AG09319 (cell line): ENCODE measurements at regions not wholly inside any gene's neighbourhood (a gene's known extent, or its start where the extent isn't known, plus 50 kb on each side); places are given as distances from the start of the nearest gene placed in this dataset.

Experiments used
- DNase-seq: peaks from one replicate; pipeline ENCODE4 v3.0.0-alpha.2; 2010; ENCODE audit warnings: low read depth; ENCODE audit errors: extremely low read depth
- CTCF ChIP-seq: IDR thresholded peaks from 2 replicates; pipeline ENCODE4 v1.5.1; 2011; ENCODE audit warnings: low read depth, mild to moderate bottlenecking, inconsistent platforms, low read length, moderate library complexity

GRCh38 chr6:85389151-85389797 is 60.6 kb upstream of the NT5E start:
- DNase-seq: no peak
- TF ChIP-seq CTCF: no peak

- no peak for DNase-seq
- TF ChIP-seq CTCF: no peak
Measured at GRCh38 chr6:85388531-85388930, 61.4 kb upstream of the NT5E start.

GRCh38 chr6:85385636-85386315 is 64.1 kb upstream of the NT5E start:
- no peak for TF ChIP-seq CTCF
- DNase-seq: no peak

GRCh38 chr6:85383042-85383441 is 66.8 kb upstream of the NT5E start:
- DNase-seq: no peak
- no peak for TF ChIP-seq CTCF

GRCh38 chr6:85382541-85382940 is 67.3 kb upstream of the NT5E start:
- no peak for TF ChIP-seq CTCF
- no peak for DNase-seq

GRCh38 chr6:85372915-85373270 is 77.0 kb upstream of the NT5E start:
- no peak for TF ChIP-seq CTCF
- no peak for DNase-seq

- DNase-seq: no peak
Measured at GRCh38 chr6:85372188-85372914, 77.5 kb upstream of the NT5E start.

More at GRCh38 chr6:85372188-85372914, 77.5 kb upstream of the NT5E start:
- TF ChIP-seq CTCF: no peak
